Panc1 (cell line): ENCODE measurements at regions not wholly inside any gene's neighbourhood (a gene's known extent, or its start where the extent isn't known, plus 50 kb on each side); places are given as distances from the start of the nearest gene placed in this dataset.

Experiments used
- SIN3A ChIP-seq: IDR thresholded peaks from 2 replicates; pipeline ENCODE4 v1.6.1; 2012; ENCODE audit warnings: low read depth, mild to moderate bottlenecking, low read length, moderate library complexity, borderline replicate concordance; ENCODE audit not compliant: insufficient read depth
- TCF7L2 ChIP-seq: IDR thresholded peaks from 2 replicates; pipeline ENCODE4 v1.6.1; 2011; ENCODE audit warnings: mild to moderate bottlenecking, low read depth, low read length, inconsistent platforms
- TF ChIP-seq, protein P1 (sequence below): fragments of 450-650 bp; IDR thresholded peaks from 2 replicates; pipeline ENCODE4 v1.5.1; 2017; ENCODE audit warnings: mild to moderate bottlenecking

DNA sequence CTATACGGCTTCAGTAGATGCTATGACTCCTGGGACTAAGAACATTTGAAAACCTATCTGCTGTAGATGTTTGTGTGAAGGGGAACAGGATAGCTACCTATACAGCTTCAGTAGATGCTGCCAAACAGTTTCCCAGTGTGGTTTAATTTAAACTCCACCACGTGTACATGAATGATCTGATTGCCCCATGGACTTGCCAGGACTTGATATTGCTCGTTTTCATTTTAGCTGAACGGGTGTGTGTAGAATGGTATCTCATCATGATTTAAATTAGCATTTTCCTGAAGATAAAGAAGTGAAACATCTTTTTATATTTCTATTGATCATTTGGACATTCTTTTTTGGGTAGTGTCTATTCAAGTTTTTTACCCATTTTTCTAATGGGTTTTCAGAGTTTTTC is 77.8 kb upstream of the PIP4K2A start:
- TF ChIP-seq, protein P1, sequence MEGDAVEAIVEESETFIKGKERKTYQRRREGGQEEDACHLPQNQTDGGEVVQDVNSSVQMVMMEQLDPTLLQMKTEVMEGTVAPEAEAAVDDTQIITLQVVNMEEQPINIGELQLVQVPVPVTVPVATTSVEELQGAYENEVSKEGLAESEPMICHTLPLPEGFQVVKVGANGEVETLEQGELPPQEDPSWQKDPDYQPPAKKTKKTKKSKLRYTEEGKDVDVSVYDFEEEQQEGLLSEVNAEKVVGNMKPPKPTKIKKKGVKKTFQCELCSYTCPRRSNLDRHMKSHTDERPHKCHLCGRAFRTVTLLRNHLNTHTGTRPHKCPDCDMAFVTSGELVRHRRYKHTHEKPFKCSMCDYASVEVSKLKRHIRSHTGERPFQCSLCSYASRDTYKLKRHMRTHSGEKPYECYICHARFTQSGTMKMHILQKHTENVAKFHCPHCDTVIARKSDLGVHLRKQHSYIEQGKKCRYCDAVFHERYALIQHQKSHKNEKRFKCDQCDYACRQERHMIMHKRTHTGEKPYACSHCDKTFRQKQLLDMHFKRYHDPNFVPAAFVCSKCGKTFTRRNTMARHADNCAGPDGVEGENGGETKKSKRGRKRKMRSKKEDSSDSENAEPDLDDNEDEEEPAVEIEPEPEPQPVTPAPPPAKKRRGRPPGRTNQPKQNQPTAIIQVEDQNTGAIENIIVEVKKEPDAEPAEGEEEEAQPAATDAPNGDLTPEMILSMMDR = no peak
- TF ChIP-seq TCF7L2 (no peak), SIN3A (no peak)
